ENCODE measurements at regions not wholly inside any gene's neighbourhood (a gene's known extent, or its start where the extent isn't known, plus 50 kb on each side); places are given as distances from the start of the nearest gene placed in this dataset.

GRCh38 chr1:75984781-75985180, 52.6 kb upstream of the ASB17 start:
- DNase-seq (ENCODE audit: low spot score) = no peak

GRCh38 chr1:75985827-75986226, 53.6 kb upstream of the ASB17 start:
- no peak for DNase-seq (ENCODE audit: low spot score)

GRCh38 chr1:75986478-75986877, 54.3 kb upstream of the ASB17 start:
- DNase-seq (ENCODE audit: low spot score) = no peak

- DNase-seq (ENCODE audit: low spot score) = no peak
Observed at GRCh38 chr1:75989121-75989520, 56.9 kb upstream of the ASB17 start.

DNA sequence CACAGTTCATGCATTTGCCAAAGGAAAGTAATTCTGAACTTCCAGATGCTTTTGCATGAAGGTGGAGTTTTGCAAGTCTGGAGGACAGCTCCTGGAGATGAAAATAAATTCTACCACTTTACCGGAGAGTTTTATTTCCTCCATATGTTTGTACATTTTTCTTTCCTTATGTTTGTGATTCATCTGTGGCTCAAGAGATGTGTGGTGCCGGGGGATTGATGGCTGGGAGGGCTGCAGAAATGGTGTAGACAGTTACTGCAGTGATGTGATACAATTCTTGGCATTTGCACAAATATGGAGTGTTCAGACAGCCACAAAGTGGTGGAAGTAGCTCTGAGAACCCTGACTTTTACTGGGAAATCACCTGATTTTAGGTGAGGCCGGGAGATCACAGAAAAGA, 58.5 kb upstream of the ASB17 start:
- DNase-seq (ENCODE audit: low spot score) = no peak

DNA sequence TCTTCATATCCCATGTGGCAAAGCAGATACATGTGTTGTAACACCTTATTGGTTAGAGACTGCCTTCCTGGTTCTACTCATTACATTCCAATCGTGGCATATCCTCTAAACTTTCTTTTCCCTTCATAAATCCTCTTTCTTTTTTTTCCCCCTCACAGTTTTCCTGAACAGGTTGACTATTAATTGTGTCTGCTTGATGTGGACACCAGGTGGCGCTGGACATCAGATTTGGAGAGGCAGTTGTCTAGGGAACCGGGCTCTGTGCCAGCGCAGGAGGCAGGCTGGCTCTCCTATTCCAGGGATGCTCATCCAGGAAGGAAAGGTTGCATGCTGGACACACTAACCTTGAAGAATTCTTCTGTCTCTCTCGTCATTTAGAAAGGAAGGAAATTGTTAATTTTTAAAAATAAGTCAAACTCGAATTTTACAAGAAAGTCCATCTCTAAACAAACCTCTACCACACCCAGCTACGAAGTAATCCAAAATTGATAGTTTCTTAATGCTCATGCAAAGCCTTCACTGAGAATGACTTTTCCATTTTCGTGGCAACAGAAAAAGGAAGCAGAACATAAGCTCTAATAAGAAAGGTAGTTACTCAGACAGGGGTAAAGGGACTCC, 59.4 kb upstream of the ASB17 start:
- peak; percentile 92 for DNase-seq (ENCODE audit: low spot score)

DNA sequence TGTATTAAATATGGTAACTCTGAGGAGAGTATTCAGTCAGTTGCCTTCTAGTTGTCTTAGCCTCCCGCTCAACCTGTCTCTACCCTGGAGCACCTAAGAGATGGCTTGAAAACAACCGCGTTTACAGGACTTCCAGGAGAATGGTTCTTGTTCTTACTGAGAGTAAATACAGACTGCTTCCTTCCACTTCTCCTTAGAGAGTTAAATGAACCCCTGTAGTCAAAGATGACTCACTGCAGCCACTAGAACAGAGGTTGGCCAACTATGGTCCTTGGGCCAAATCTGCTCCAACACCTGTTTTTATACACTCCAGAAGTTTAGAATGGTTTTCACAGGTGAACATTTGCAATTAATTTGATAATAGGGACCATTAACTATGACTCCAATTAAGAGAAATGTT, 60.1 kb upstream of the ASB17 start:
- DNase-seq (ENCODE audit: low spot score) = no peak

DNA sequence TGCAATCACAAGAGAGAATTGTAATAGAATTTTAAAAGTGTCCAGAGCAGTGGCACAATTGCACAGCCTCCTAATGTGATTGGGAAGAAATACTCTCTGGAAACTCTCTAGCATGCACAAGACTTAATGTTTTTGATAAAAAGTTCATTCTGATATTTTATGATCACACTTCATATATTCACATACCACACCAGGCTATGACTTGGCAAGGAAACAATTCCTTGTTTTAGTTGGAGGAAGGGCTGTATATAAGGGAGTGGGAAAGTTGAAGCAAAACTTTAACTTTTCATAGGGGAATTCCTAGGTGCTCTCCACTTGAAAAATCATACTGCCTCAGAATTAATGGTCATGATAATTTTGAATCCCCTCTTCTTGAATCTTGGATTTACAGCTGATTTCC, 61.5 kb upstream of the ASB17 start:
- no peak for DNase-seq (ENCODE audit: low spot score)

DNA sequence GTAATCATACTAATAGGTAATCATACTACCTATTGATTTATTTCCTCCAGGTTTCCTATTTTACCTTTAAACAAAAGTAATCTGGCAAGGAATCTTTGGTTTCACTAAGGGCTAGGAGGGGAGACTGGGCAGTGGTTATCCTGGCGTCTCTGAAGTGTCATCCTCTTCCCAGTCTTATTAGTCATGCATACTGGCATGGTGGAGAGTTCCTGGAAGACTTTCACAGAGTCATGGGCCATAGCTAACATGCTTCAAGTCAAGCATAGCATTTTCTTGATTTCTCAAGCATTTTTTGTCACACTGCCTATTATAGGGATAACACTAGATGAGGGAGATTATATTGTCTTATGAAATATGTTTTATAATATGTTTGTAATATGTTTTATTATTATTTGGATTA, 64.0 kb upstream of the ASB17 start:
- DNase-seq (ENCODE audit: low spot score) = no peak

DNA sequence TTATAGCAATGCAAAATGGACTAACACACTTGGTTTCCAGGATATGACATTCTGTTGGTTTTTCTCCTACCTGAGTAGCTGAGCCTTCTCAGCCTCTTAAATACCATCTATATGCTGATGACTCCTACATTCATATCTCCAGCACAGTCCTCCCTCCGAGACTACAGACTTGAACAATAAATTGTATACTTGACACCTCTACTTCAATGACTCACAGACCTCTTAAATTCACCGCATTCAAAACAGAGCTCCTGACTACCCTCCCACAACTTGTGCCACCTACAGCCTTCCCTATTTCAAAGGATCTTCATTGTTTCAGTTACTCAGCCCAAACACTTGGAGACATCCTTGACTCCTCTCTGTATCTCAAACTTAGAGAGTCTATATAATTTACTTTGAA, 66.8 kb upstream of the ASB17 start:
- DNase-seq (ENCODE audit: low spot score) = no peak

GRCh38 chr1:76003946-76004345, 70.6 kb upstream of the ST6GALNAC3 start:
- DNase-seq (ENCODE audit: low spot score) = no peak

- no peak for DNase-seq (ENCODE audit: low spot score)
Observed at GRCh38 chr1:76005765-76006164, 68.8 kb upstream of the ST6GALNAC3 start.

DNA sequence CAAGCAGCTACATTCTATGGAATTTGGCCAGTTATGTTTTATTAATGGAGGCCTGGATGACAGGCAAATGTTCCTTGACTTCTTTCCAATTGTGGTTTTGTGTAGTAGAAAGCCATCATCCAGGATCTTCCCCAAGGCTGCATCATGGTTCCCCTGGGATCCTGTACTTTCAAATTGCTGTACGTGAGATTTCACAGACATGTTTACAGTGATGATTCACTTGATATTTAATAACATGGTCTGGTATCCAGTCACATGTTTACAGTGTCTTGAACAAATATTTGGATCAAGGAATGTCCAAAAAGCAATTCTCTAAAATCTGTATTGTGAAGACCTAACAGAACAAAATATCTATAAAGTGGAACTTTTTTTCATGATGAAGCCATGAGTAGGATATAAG, 68.3 kb upstream of the ST6GALNAC3 start:
- DNase-seq (ENCODE audit: low spot score) = no peak

DNA sequence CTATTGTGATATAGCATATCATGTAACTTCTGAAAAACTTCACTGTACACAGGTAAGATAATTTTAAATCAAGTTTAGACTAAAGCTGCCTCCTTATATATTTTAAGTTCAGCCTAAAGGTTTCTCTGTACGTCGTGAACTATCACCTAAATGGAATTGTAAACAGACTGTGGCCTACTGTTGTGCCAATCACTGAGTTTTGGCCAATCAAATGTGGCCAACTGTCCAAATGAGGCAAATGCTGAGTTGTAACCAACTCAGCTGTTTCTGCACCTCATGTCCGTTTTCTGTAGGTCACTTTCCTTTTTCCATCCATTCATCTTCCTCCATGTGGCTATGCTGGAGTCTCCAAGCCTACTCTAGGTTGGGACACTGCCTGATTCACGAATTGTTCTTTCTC, 63.7 kb upstream of the ST6GALNAC3 start:
- no peak for DNase-seq (ENCODE audit: low spot score)

DNA sequence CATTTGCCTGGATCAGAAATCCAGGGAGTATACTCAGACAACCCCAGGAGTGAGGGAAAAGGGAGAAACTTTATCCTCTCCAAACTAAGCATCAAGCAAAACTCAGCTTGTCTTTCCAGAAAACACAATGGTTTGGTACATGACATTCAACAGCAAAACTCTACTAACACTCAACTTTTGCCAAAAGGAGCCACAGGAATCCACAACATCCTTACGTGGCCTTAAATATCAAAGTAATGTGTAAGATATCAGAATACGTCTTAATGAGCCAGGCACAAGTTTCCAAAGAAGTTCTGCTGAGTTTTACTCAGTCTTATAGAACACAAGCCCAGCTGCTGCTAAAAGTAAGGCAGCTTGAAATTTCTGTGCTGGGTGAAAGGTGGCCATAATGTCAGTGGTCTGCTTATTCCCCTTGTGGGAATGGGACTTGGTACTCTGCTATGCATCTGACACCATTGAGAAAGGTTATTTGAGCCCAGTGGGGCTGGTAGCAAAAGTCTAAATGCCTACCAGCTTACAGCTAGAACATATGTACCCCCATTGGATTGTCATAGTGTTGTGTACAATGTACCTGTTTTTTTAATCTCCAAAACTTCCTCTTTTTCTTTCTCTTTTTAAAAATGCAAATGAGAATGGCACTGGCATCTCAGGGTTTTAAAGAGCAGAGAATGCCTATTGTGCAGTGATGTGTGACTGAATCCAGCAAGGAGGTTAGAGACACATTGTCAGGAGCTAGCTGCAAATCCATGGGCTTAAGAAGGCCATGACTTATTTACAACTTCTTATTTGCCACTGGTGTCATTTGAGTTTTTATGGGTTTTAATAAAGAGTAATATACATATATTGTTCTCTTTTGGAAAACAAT, 62.0 kb upstream of the ST6GALNAC3 start:
- no peak for DNase-seq (ENCODE audit: low spot score)

- DNase-seq (ENCODE audit: low spot score) = no peak
Observed at GRCh38 chr1:76013206-76013581, 61.4 kb upstream of the ST6GALNAC3 start.

DNA sequence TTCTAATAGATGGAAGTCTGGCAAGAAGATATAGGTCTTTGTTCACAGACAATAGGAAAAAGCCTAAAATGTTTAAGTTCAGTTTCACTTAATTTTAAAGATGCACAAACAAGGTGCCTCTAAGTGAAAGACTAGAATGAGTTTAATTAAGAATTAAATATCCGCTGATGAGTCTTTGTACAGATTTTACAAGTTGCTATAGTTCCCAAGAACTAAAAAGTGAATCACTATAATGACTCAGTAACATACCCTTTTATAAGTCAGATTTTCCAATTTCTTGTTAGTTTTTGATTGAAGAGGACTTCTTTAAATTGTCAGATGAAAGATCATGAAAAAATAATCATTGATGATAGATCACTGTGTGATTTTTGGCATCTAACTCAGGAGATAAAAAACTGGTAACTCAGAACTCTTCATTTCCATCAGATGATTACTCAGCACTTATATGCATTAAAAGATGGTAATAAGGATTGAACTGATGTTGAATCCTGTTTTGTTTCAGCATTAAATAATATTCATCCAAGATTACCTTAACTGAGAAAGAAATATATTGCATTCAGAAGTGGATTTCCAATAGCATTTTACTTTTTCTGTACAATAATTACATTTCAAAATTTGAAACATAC, 59.0 kb upstream of the ST6GALNAC3 start:
- no peak for DNase-seq (ENCODE audit: low spot score)

GRCh38 chr1:76018045-76018444, 56.5 kb upstream of the ST6GALNAC3 start:
- DNase-seq (ENCODE audit: low spot score) = no peak

- DNase-seq (ENCODE audit: low spot score) = no peak
Observed at GRCh38 chr1:76021846-76022245, 52.7 kb upstream of the ST6GALNAC3 start.

GRCh38 chr1:76023669-76024435, 50.7 kb upstream of the ST6GALNAC3 start:
- DNase-seq (ENCODE audit: low spot score) = no peak
